ENCODE measurements at regions not wholly inside any gene's neighbourhood (a gene's known extent, or its start where the extent isn't known, plus 50 kb on each side); places are given as distances from the start of the nearest gene placed in this dataset.

- TF ChIP-seq CTCF (IDR thresholded peaks at IDR 0.05) (no peak), POLR2A (IDR thresholded peaks at IDR 0.05) (no peak), POLR2AphosphoS5 (IDR thresholded peaks at IDR 0.05) (no peak), EP300 (IDR thresholded peaks at IDR 0.05) (no peak)
Observed at GRCh38 chr3:180770639-180771038, 91.3 kb upstream of the CCDC39 start.

All from stomach (tissue), 4 donors.